Subcutaneous abdominal adipose tissue (tissue), 5 donors: ENCODE measurements at regions not wholly inside any gene's neighbourhood (a gene's known extent, or its start where the extent isn't known, plus 50 kb on each side); places are given as distances from the start of the nearest gene placed in this dataset.
"Not testable (repeated sequence)": the region's sequence is repeated elsewhere in the genome, so short reads cannot be mapped to it uniquely, and the experiment has no call there.

Experiments used
- H3K27ac ChIP-seq: one replicate; pipeline ENCODE4 v1.7.0; 2013; ENCODE audit warnings: low read depth, mild to moderate bottlenecking, inconsistent platforms, low read length, moderate library complexity
- H3K27me3 ChIP-seq, 5 donors: one replicate each; pipeline ENCODE4 v1.7.0; 2013; ENCODE audit warnings: low read length in 5 of 5, inconsistent platforms in 1 of 5; ENCODE audit not compliant: control insufficient read depth in 5 of 5, insufficient read depth in 4 of 5
- H3K36me3 ChIP-seq, 5 donors: one replicate each; pipeline ENCODE4 v1.7.0; 2013; ENCODE audit warnings: low read length in 5 of 5; ENCODE audit not compliant: control insufficient read depth in 5 of 5, insufficient read depth in 5 of 5
- H3K4me1 ChIP-seq, 5 donors: one replicate each; pipeline ENCODE4 v1.7.0; 2013; ENCODE audit warnings: low read length in 5 of 5, mild to moderate bottlenecking in 3 of 5, moderate library complexity in 1 of 5; ENCODE audit not compliant: control insufficient read depth in 5 of 5, insufficient read depth in 5 of 5
- H3K4me3 ChIP-seq, 5 donors: one replicate each; pipeline ENCODE4 v1.7.0; 2013; ENCODE audit warnings: low read length in 5 of 5, low read depth in 1 of 5
- H3K9ac ChIP-seq, 5 donors: one replicate each; pipeline ENCODE4 v1.7.0; 2013; ENCODE audit warnings: low read length in 5 of 5, mild to moderate bottlenecking in 4 of 5, moderate library complexity in 3 of 5
- H3K9me3 ChIP-seq, 5 donors: one replicate each; pipeline ENCODE4 v1.7.0; 2013; ENCODE audit warnings: low read length in 5 of 5; ENCODE audit not compliant: control insufficient read depth in 5 of 5
- donor health status: healthy.
- donor health status: healthy.
- donor health status: healthy.
- donor health status: healthy.
- donor health status: healthy.

DNA sequence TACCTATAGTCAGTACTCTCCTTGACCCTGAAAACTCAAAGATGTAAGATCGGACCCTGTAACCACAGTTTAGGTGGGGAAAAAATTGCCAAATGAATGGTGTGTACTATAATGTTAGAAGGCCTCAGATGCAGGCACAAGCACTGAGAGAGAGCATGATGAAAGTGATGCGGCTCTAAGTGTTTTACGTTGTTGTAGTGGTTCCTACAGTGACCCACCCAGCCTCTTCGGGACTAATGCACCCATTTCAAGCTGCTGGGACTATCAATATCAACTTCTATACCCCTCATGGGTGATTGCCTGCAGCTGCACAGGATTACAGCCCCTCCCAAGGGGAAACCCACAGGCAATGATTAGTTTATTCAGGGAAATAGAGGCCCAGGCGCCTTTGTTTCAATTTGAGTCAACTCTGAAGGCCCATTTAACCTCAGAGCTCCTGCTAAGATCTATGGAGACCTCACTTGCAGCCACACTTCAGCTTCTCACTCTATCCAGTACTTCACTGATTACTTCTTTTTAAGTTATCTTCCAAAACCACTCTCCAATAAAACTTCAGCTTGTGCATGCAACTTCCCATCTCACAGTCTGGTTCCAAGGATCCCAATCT, 340.7 kb downstream of the NR2F1-AS1 start:
- Histone ChIP-seq H3K9ac (no peak overlapping the region), H3K27ac (no peak overlapping the region), H3K36me3 (no peaks in the 10 kb centered on the region), H3K9me3 (no peaks in the 10 kb centered on the region), H3K27me3 (no peaks in the 10 kb centered on the region), H3K4me3 (no peak overlapping the region), H3K4me1 (peaks cover 0 to 22% (median 2%) of the 10 kb centered on the region in 5 donors)

DNA sequence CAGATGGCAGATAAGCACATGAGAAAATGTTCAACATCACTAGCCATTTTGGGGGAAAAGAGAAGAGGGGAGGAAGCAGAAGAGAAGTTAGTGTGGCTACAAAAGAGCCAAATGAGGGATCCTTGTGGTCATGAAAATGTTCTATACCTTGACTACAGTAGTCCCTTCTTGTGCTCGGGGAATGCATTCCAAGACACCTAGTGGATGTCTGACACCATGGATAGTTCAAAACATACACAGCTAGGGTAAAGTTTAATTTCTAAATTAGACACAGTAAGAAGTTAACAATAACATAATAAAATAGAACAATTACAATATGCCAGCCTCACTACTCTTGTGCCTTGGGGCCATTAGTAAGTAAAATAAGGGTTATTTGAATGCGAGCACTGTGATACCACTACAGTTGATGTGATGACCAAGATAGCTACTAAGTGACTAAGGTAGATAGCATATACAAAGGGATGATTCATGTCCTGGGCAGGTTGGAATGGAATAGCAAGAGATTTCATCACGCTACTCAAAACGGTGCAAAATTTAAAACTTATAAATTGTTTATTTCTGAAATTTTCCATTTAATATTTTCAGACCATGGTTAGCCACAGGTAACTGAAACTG, 344.1 kb downstream of the NR2F1-AS1 start:
- H3K4me3 ChIP-seq, result no peak overlapping the region
- H3K9ac ChIP-seq, result no peak overlapping the region
- H3K27me3 ChIP-seq, result no peaks in the 10 kb centered on the region
- H3K4me1 ChIP-seq, result peaks cover 0 to 3% (median 0%) of the 10 kb centered on the region in 5 donors
- no peaks in the 10 kb centered on the region for H3K36me3 ChIP-seq
- no peak overlapping the region for H3K27ac ChIP-seq
- no peaks in the 10 kb centered on the region for H3K9me3 ChIP-seq

DNA sequence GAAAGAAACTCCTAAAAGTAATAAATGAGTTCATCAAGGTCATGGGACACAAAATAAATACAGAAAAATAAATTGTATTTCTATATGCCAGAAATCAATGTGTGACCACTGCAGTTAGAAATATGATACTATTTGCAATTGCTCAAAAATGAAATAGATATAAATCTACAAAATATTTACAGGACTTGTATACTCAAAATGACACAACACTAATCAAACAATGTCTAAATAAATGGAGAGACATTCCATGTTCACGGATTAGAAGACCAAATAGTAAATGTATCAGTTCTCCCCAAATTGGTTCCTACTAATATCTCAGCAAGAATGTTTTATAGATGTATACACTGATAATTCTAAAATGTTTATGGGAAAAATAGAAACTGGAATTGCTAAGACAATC, 345.3 kb downstream of the NR2F1-AS1 start:
- Histone ChIP-seq H3K9me3 (no peaks in the 10 kb centered on the region), H3K36me3 (no peaks in the 10 kb centered on the region), H3K27ac (no peak overlapping the region), H3K4me1 (no peaks in the 10 kb centered on the region), H3K27me3 (no peaks in the 10 kb centered on the region), H3K9ac (no peak overlapping the region), H3K4me3 (no peak overlapping the region)

DNA sequence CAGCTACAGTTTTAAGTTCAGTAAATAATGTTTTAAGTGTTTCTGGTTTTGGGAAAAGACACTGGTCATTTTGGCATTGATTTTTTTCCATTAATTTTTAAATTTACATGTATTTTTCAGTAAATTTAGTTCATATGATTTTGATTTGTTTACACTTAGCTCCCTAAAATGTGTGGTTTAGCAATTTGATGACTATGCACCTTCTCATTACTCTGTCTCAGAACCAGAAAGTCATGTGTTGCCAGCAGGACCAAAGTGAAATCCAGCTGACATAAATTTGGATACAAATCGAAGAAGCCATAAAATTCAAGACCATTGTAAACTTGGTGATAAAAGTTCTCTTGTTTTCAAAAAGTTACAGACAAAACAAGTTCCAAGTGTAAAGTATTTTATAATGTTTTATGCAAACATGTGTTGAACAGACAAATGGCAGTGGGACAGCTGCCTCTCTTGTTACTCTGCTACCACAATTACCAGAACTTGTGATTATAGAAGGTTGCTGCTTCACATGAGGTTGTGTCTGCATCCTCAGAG, 354.8 kb downstream of the NR2F1-AS1 start:
- H3K27me3 ChIP-seq, result no peaks in the 10 kb centered on the region
- H3K36me3 ChIP-seq, result no peaks in the 10 kb centered on the region
- peaks cover 0 to 14% (median 0%) of the 10 kb centered on the region in 5 donors for H3K4me1 ChIP-seq
- no peak overlapping the region for H3K4me3 ChIP-seq
- H3K9ac ChIP-seq, result no peak overlapping the region
- H3K9me3 ChIP-seq, result no peaks in the 10 kb centered on the region
- no peak overlapping the region for H3K27ac ChIP-seq

DNA sequence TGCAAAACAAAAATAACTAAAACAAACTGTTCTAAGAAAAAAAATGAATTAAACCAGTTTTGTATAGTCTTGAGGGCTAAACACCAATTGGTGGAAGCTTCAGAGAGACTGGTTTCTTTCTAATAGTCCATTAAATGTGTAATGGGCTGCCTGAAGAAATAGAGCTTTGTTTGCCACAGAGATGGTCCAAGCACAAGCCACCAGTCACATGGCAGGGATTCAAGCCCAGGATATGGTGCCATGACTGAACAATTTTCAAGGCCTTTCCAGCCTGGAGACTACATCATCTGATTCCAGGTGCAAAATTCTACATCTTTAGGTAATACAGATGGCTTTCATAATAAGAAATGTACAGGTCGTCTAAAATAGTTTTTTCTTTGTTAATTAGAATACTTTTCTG, 355.3 kb downstream of the NR2F1-AS1 start:
- Histone ChIP-seq H3K4me3 (no peak overlapping the region), H3K9me3 (no peaks in the 10 kb centered on the region), H3K27ac (no peak overlapping the region), H3K9ac (no peak overlapping the region), H3K36me3 (no peaks in the 10 kb centered on the region), H3K4me1 (peaks cover 0 to 14% (median 0%) of the 10 kb centered on the region in 5 donors), H3K27me3 (no peaks in the 10 kb centered on the region)

DNA sequence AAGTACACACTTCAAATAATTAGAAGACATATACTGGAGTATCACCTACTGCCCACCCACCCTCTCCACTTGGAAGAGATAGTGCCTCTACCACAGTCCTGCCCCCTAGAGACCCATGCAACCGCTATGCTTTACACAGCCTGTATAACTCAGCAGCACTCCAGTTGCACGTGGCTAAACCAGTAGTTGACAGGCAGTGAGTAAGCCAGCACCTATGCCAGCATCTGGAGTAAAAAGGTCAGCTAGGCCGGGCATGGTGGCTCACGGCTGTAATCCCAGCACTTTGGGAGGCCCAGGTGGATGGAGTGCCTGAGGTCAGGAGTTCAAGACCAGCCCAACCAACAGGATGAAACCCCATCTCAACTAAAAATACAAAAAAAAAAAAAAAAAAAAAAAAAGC, 356.4 kb downstream of the NR2F1-AS1 start:
- no peaks in the 10 kb centered on the region for H3K36me3 ChIP-seq
- peaks cover 0 to 14% (median 0%) of the 10 kb centered on the region in 5 donors for H3K4me1 ChIP-seq
- no peaks in the 10 kb centered on the region for H3K27me3 ChIP-seq
- no peaks in the 10 kb centered on the region for H3K9me3 ChIP-seq
- no peak overlapping the region for H3K9ac ChIP-seq
- H3K27ac ChIP-seq, result no peak overlapping the region
- H3K4me3 ChIP-seq, result no peak overlapping the region

DNA sequence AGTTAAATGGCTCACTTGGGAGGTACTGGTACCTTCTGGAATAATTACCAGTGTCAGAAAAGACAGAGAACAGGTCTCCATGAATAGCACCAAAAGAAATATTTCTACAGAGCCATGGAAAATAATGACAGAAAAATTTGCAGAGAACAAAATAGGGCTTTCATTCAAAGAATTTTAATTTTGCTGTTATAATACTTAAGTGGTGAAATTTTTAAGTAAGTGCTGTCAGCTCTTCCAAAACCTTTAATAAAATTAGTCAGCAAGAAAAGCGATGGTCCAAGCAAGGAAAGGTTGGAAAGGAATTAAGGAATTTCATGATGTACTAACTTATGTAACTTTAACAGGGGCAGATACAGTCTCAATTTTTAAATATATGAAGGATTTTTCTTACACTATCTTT, 359.2 kb downstream of the NR2F1-AS1 start:
- H3K27ac ChIP-seq, result no peak overlapping the region
- no peaks in the 10 kb centered on the region for H3K27me3 ChIP-seq
- H3K4me3 ChIP-seq, result no peak overlapping the region
- H3K36me3 ChIP-seq, result no peaks in the 10 kb centered on the region
- H3K9me3 ChIP-seq, result no peaks in the 10 kb centered on the region
- peaks cover 0 to 14% (median 0%) of the 10 kb centered on the region in 5 donors for H3K4me1 ChIP-seq
- H3K9ac ChIP-seq, result no peak overlapping the region

DNA sequence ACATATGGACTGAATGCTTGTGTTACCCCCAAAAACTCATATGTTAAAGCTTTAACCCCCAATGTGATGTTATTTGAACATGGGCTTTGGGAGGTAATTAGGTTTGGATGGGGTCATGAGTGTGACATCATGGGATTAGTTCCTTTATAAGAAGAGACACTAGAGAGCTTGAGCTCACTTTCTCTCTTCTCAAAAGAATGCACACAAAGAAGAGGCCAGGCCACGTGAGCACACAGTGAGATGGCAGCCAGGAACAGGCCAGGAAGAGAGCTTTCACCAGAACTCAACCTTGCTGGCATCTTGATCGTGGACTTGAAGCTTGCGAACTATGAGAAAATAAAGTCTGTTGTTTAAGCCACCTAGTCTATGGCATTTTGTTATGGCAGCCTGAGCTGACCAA, 360.6 kb downstream of the NR2F1-AS1 start:
- H3K4me3 ChIP-seq, result no peak overlapping the region
- no peaks in the 10 kb centered on the region for H3K9me3 ChIP-seq

DNA sequence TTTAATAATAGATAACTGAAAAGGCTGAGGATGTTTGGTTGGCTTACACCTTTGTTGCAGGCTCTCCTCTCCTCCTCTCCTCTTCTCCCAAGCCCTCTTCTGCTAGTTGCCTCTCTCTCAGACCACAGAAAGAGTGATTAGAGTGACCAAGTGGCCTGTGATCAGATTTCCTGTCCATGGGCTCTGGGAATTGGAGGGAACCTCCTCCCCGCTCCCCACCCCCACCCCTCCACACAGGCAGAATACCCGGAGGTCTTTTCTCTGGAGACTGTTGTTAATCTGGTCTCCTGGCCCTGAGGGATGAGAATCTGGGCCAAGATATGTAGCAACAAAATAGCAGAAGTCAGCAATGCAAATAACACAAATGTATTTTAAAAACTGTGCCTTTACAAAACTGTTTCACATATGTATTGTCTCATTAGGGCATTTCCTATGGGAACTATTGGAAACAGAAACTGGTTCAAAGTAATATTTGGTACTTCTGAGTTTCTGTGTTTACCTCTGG, 361.3 kb downstream of the NR2F1-AS1 start:
- H3K9me3 ChIP-seq, result no peaks in the 10 kb centered on the region
- no peak overlapping the region for H3K9ac ChIP-seq
- no peaks in the 10 kb centered on the region for H3K36me3 ChIP-seq
- no peak overlapping the region for H3K27ac ChIP-seq
- H3K4me3 ChIP-seq, result no peak overlapping the region
- H3K4me1 ChIP-seq, result peaks cover 0 to 14% (median 0%) of the 10 kb centered on the region in 5 donors
- no peaks in the 10 kb centered on the region for H3K27me3 ChIP-seq

More for the DNA sequence above, 360.6 kb downstream of the NR2F1-AS1 start:
- Histone ChIP-seq H3K27ac (no peak overlapping the region), H3K9ac (no peak overlapping the region), H3K4me1 (peaks cover 0 to 14% (median 0%) of the 10 kb centered on the region in 5 donors), H3K36me3 (no peaks in the 10 kb centered on the region), H3K27me3 (no peaks in the 10 kb centered on the region)

DNA sequence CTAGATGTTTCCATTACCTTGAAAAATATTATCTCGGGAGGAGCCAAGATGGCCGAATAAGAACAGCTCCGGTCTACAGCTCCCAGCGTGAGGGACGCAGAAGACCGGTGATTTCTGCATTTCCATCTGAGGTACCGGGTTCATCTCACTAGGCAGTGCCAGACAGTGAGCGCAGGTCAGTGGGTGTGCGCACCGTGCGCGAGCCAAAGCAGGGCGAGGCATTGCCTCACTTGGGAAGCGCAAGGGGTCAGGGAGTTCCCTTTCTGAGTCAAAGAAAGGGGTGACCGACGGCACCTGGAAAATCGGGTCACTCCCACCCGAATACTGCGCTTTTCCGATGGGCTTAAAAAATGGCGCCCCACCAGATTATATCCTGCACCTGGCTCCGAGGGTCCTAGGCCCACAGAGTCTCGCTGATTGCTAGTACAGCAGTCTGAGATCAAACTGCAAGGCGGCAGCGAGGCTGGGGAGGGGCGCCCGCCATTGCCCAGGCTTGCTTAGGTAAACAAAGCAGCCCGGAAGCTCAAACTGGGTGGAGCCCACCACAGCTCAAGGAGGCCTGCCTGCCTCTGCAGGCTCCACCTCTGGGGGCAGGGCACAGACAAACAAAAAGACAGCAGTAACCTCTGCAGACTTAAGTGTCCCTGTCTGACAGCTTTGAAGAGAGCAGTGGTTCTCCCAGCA, 367.8 kb downstream of the NR2F1-AS1 start:
- H3K9ac ChIP-seq, H3K4me3 ChIP-seq, H3K36me3 ChIP-seq, H3K27me3 ChIP-seq, H3K27ac ChIP-seq, H3K4me1 ChIP-seq, H3K9me3 ChIP-seq: not testable (repeated sequence)
